RWPE2 (cell line): ENCODE measurements at regions not wholly inside any gene's neighbourhood (a gene's known extent, or its start where the extent isn't known, plus 50 kb on each side); places are given as distances from the start of the nearest gene placed in this dataset.

Source experiments
- ATAC-seq: fragments of 200-7000 bp; cut with Tn5 transposase; 3 replicates; pipeline ENCODE4 v1.9.1; 2021; ENCODE audit warnings: low read depth
- DNase-seq: peaks from one replicate; pipeline ENCODE4 v3.0.0-alpha.2; 2020; ENCODE audit warnings: low spot score
- H3K27ac ChIP-seq: fragments of 450-650 bp; 2 replicates; pipeline ENCODE4 v1.5.1; 2017; ENCODE audit warnings: mild to moderate bottlenecking; ENCODE audit not compliant: poor library complexity, severe bottlenecking
- H3K27me3 ChIP-seq: fragments of 250-450 bp; sonication (Bioruptor Pico); 2 replicates; pipeline ENCODE4 v1.5.1; 2021; ENCODE audit warnings: mild to moderate bottlenecking, moderate library complexity; ENCODE audit not compliant: insufficient read depth, poor library complexity, severe bottlenecking
- H3K36me3 ChIP-seq: fragments of 250-450 bp; sonication (Bioruptor Pico); 2 replicates; pipeline ENCODE4 v1.5.1; 2020; ENCODE audit warnings: low read depth, mild to moderate bottlenecking, moderate library complexity
- H3K4me1 ChIP-seq: fragments of 250-450 bp; sonication (Bioruptor Pico); 2 replicates; pipeline ENCODE4 v1.5.1; 2021; ENCODE audit warnings: mild to moderate bottlenecking, moderate library complexity; ENCODE audit not compliant: insufficient read depth, poor library complexity, severe bottlenecking
- H3K4me3 ChIP-seq: fragments of 250-450 bp; sonication (Bioruptor Pico); 2 replicates; pipeline ENCODE4 v1.5.1; 2021; ENCODE audit warnings: mild to moderate bottlenecking, moderate library complexity; ENCODE audit not compliant: severe bottlenecking
- H3K9me3 ChIP-seq: fragments of 250-450 bp; sonication (Bioruptor Pico); 2 replicates; pipeline ENCODE4 v1.5.1; 2021; ENCODE audit warnings: mild to moderate bottlenecking, moderate library complexity; ENCODE audit not compliant: severe bottlenecking
- CTCF ChIP-seq: fragments of 450-650 bp; IDR thresholded peaks from one replicate; pipeline ENCODE4 v1.5.1; 2017; ENCODE audit warnings: mild to moderate bottlenecking, moderate library complexity; ENCODE audit not compliant: poor library complexity, severe bottlenecking

DNA sequence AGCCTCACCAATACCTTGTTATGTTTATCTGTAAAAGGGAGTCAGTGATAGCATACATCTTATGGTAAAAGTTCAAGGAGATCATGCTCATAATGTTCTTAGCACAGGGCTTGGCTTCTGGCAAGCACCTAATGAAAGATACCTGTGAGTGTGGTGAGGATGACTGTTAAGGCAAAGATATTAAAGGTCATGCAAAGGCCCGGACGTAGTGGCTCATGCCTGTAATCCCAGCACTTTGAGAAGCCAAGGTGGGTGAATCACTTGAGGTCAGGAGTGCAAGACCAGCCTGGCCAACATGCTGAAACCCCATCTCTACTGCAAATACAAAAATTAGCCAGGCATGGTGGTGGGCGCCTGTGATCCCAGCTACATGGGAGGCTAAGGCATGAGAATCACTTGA lies 425.9 kb upstream of the TBX3 start:
- no peak overlapping the region for H3K4me3 ChIP-seq
- H3K36me3 ChIP-seq, result no peaks in the 10 kb centered on the region
- H3K27ac ChIP-seq, result no peak overlapping the region
- DNase-seq (no peak), ATAC-seq (no peak)
- TF ChIP-seq CTCF, result no peak
- no peaks in the 10 kb centered on the region for H3K27me3 ChIP-seq
- H3K9me3 ChIP-seq, result no peaks in the 10 kb centered on the region
- H3K4me1 ChIP-seq, result no peaks in the 10 kb centered on the region

- Histone ChIP-seq H3K4me1 (no peaks in the 10 kb centered on the region), H3K27ac (no peak overlapping the region), H3K4me3 (no peak overlapping the region), H3K36me3 (no peaks in the 10 kb centered on the region), H3K9me3 (no peaks in the 10 kb centered on the region), H3K27me3 (no peaks in the 10 kb centered on the region)
- no peak for TF ChIP-seq CTCF
- ATAC-seq, result no peak
- no peak for DNase-seq
Measured at GRCh38 chr12:115108129-115109100, 424.4 kb upstream of the TBX3 start.

DNA sequence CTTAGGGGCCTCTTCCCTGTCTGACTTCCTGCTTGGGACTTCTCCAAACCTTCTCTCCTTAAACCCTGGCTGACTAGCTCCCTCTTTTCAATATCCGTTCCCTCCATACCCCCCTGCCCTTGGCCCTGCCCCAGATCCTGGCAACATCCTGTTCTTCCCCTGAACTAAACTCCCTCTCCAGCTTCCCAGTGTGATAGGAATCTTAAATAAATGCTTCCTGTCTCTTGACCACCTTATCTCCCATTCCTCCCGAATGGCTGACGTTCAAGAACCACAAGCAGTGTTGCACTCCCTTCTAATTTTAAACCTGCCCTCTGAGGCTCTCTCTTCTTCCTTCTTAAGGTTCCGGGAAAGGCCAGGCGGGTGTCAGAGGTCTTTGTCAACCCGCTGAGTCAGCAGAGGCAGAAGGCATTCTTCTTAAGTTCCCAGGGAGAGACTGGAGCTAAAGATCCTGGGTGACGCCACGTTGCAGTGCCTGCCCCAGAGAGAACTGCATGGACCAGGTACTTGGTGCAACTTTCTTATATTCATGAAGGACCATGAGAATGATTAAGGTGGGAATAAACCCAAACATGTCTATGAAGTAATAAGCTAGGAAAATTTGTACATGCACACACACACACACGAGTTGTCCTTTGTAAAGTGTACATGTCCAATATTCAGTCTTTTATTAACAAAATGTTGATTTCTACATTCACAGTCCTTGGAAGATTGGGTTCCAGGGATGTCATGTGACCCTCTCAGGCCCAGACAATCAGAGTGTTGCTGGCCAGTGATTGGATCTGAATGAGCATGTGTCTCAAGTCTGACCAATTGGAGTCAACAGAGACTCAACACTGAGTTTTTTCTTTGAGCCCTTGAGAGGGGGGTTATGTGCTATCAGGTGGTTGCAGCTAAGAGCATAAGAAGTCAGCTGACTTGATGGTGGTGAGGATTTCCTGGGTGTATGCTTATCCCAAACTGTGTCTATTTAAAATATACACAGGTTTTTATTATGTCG lies 420.2 kb upstream of the TBX3 start:
- ATAC-seq, result no peak

GRCh38 chr12:115102450-115102849 lies 418.5 kb upstream of the TBX3 start:
- Histone ChIP-seq H3K9me3 (no peaks in the 10 kb centered on the region), H3K27me3 (no peaks in the 10 kb centered on the region), H3K27ac (no peak overlapping the region), H3K36me3 (no peaks in the 10 kb centered on the region), H3K4me3 (no peak overlapping the region), H3K4me1 (no peaks in the 10 kb centered on the region)
- no peak for TF ChIP-seq CTCF
- no peak for DNase-seq
- no peak for ATAC-seq

More for the DNA sequence above, 420.2 kb upstream of the TBX3 start:
- Histone ChIP-seq H3K4me1 (no peaks in the 10 kb centered on the region), H3K27ac (no peak overlapping the region), H3K36me3 (no peaks in the 10 kb centered on the region), H3K27me3 (no peaks in the 10 kb centered on the region), H3K4me3 (no peak overlapping the region), H3K9me3 (no peaks in the 10 kb centered on the region)
- TF ChIP-seq CTCF, result no peak
- DNase-seq, result no peak
